ENCODE measurements at regions not wholly inside any gene's neighbourhood (a gene's known extent, or its start where the extent isn't known, plus 50 kb on each side); places are given as distances from the start of the nearest gene placed in this dataset.
A peak's percentile ranks its signal among the peaks of the same experiment; 100 is the strongest.

- peak in 2 of 4 donors; percentile 14 to 27 for DNase-seq (ENCODE audit: low read depth in 4 of 4, low spot score in 2 of 4)
Measured at GRCh38 chr21:27164208-27165177, 197.6 kb upstream of the ADAMTS5 start.

GRCh38 chr21:27158967-27159366, 192.1 kb upstream of the ADAMTS5 start:
- DNase-seq (ENCODE audit: low read depth in 4 of 4, low spot score in 2 of 4), result no peak

GRCh38 chr21:27157097-27157496, 190.2 kb upstream of the ADAMTS5 start:
- no peak for DNase-seq (ENCODE audit: low read depth in 4 of 4, low spot score in 2 of 4)

- no peak for DNase-seq (ENCODE audit: low read depth in 4 of 4, low spot score in 2 of 4)
Measured at GRCh38 chr21:27156666-27157065, 189.8 kb upstream of the ADAMTS5 start.

GRCh38 chr21:27155130-27155500, 188.2 kb upstream of the ADAMTS5 start:
- no peak for DNase-seq (ENCODE audit: low read depth in 4 of 4, low spot score in 2 of 4)

GRCh38 chr21:27154451-27155129, 187.7 kb upstream of the ADAMTS5 start:
- no peak for DNase-seq (ENCODE audit: low read depth in 4 of 4, low spot score in 2 of 4)

- no peak for DNase-seq (ENCODE audit: low read depth in 4 of 4, low spot score in 2 of 4)
Measured at GRCh38 chr21:27152996-27153395, 186.1 kb upstream of the ADAMTS5 start.

- no peak for DNase-seq (ENCODE audit: low read depth in 4 of 4, low spot score in 2 of 4)
Measured at GRCh38 chr21:27149034-27149433, 182.1 kb upstream of the ADAMTS5 start.

DNA sequence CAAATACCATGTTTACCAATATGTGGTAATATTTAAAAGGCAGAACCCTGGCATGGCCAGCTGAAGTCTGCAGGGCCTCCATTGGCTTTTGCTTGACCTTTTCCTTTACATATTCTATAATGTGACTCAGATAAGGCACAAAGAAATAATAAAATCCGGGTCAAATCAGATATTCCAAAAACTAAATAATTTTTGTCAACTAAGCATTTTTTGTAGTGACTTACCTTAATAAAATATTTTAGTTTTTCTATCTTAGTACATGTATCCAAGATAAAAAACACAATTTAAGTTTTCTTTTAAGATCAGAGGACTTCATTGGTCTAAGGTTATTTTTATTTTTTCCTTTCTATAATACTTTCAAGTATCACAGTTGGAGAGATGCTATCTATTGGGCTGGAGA, 179.4 kb upstream of the ADAMTS5 start:
- no peak for DNase-seq (ENCODE audit: low read depth in 4 of 4, low spot score in 2 of 4)

DNA sequence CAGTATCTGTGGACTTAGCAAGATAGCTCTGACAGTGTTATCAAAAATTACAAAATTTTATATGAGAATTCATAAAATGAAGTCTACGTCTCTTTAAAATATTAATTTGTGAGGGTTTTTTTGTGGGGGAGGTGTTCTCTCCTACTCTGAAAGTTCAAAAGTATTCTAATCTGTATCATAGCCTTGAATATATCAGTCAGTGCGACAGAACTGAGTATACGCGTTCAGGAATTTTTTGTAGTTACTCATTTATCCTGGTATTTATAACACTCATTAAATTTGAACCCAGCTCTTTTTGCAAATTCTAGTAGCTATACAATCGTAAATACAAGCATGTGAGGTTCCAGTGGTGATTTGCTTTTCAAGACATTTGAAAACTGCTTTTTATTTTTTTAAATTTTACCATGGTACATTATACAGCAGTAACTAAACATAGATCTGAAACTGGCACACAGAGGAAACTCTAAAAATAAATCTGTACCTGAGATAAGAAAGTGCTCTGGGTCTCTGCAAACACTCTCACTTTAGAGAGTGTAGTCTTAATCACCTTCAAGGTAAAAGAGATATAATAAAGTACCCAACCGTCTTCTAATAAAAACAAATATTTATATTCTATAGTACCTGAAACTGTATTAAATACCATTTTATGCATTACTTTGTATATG, 178.4 kb upstream of the ADAMTS5 start:
- DNase-seq (ENCODE audit: low read depth in 4 of 4, low spot score in 2 of 4), result no peak

- no peak for DNase-seq (ENCODE audit: low read depth in 4 of 4, low spot score in 2 of 4)
Measured at GRCh38 chr21:27143476-27143875, 176.6 kb upstream of the ADAMTS5 start.

- DNase-seq (ENCODE audit: low read depth in 4 of 4, low spot score in 2 of 4), result no peak
Measured at GRCh38 chr21:27139526-27139925, 172.6 kb upstream of the ADAMTS5 start.

DNA sequence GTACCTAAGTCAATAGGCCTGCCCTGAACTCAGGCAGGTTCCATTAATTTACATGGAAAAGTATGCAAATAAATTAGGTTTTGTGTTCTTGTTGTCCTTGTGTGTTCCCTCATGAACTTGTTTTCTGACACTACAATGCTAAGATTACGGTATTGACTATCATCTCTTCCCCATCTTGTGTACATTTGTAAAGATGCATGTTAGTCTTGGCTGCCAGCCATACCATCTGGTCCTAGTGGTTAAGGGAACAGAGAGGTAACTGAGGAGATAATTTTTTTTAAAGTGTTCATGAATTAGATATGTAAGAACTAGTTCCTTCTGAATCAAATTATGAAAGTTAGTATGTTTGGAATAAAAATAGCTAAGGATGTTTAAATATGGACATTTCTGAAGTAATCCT, 167.6 kb upstream of the ADAMTS5 start:
- DNase-seq (ENCODE audit: low read depth in 4 of 4, low spot score in 2 of 4), result no peak

- no peak for DNase-seq (ENCODE audit: low read depth in 4 of 4, low spot score in 2 of 4)
Measured at GRCh38 chr21:27132266-27132665, 165.4 kb upstream of the ADAMTS5 start.

- no peak for DNase-seq (ENCODE audit: low read depth in 4 of 4, low spot score in 2 of 4)
Measured at GRCh38 chr21:27130154-27130553, 163.3 kb upstream of the ADAMTS5 start.

DNA sequence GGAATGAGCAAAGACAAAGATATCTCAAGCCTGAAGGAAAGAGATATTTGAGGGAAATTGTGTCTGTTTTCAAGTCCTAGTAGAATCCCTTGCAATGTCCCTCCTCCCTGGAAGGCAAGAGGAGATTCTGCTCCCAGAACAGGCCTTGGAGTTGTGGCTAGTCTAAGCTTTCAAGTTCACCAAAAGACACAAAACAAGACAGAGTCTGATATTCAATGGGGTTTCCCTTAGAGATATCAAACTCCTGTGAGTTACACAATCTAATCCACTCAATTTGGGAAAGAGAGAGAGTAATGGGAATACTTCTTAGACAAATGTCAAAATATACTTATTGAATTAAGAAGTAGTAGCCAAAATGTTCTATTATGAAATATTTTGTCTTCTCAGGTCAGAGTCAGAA, 162.8 kb upstream of the ADAMTS5 start:
- DNase-seq (ENCODE audit: low read depth in 4 of 4, low spot score in 2 of 4), result no peak

- no peak for DNase-seq (ENCODE audit: low read depth in 4 of 4, low spot score in 2 of 4)
Measured at GRCh38 chr21:27129215-27129614, 162.3 kb upstream of the ADAMTS5 start.

GRCh38 chr21:27126140-27126539, 159.3 kb upstream of the ADAMTS5 start:
- DNase-seq (ENCODE audit: low read depth in 4 of 4, low spot score in 2 of 4), result no peak

DNA sequence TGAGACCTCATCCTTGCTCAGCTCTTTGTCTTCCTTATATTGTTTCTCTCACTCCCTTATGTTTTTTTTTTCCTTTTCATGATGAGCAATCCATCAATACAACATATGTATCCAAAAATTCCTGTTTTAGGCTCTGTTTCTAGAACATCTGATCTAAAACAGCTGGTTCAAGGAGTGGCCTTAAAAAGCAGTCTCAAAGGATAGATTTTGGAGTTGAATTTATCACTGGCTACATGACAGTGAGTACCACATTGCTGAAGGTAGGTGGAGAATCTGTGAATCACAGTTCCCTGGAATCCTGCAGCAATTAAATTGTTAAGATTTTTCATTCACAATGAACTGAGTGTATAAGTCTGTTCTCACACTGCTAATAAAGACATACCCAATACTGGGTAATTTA, 155.8 kb upstream of the ADAMTS5 start:
- DNase-seq (ENCODE audit: low read depth in 4 of 4, low spot score in 2 of 4), result no peak

- no peak for DNase-seq (ENCODE audit: low read depth in 4 of 4, low spot score in 2 of 4)
Measured at GRCh38 chr21:27114111-27114510, 147.2 kb upstream of the ADAMTS5 start.

DNA sequence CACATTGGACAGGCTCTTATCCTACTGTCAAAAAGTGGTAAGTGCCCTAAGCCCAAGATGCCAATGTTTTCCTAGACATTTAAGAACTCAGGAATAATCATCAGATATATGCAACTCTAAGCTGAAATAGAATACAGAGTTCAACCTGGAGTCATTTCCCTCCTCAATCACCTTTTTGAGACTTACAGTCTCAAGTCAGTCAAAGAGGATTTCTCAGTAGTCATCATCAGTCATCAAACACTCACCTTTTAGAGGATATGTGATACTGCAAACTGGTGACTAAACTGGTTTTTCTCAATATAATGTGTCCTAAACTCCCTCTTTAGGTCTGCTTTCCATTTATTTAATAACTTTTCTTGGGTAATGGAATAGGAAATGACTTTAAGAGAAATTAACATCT, 145.3 kb upstream of the ADAMTS5 start:
- no peak for DNase-seq (ENCODE audit: low read depth in 4 of 4, low spot score in 2 of 4)

Data from left renal cortex interstitium (tissue), 4 donors.